SIG-M5 treated with dmso at 0.1 percent for 504 hours (cell line): ENCODE measurements at regions not wholly inside any gene's neighbourhood (a gene's known extent, or its start where the extent isn't known, plus 50 kb on each side); places are given as distances from the start of the nearest gene placed in this dataset.
A peak's percentile ranks its signal among the peaks of the same experiment; 100 is the strongest.

Source experiments
- DNase-seq: peaks from one replicate; lab custom pipeline; 2025; ENCODE audit not compliant: unreplicated experiment; lab: John Stamatoyannopoulos, UW

DNA sequence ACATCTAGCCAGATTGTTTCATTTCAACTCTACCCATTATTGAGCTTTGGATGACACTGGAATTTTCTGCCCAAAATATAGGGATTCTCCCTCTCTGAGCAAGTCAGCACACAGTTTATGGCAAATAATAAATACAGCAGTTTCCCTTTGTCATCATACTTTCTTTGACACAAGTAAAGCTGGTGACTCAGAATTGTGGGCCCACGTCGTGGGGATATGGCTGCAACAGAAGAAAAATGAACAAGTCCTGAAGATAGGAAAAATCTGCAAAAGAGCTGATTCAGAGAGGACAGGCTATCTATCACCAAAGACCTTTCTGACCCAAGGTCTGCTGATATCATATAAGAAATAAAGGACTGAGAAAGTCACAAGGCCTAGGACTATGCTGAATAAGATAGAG lies 236.3 kb upstream of the ZC3H12C start:
- DNase-seq, result no peak

DNA sequence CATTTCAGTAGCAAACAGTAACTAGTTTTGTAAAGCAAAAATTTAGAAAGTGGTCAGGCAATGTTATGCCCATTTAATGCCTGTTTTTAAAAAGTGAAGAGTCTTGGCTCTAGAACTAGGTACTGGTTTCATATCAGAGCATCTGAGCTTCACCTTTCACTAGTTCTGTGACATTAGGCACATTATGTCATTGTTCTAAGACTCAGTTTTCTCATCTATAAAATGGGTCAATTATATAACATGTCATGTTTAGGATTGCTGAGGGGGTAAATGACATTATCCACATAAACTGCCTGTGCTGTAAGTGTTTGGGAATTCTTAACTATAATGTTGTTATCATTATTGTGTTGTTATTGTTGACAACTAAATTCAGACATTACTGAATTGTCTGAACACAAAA lies 235.6 kb upstream of the ZC3H12C start:
- DNase-seq, result no peak

DNA sequence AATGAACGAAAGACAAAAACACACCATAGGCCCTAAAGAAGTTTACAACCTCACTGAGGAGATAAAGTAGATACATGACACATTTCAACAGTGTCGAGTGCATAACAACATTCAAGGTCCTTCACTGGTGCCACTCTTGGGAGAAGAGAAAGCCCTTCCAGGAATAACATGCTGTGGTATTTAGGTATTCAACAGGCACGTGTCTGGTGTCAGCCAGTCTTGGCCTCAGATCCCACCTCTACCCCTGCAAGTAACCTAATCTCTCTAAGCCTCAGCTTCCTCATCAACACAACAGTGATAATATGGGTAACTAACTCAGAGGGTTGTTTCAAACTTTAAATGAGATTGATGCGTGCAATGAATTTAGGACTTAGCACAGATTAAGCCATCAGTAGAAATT lies 235.0 kb upstream of the ZC3H12C start:
- no peak for DNase-seq

DNA sequence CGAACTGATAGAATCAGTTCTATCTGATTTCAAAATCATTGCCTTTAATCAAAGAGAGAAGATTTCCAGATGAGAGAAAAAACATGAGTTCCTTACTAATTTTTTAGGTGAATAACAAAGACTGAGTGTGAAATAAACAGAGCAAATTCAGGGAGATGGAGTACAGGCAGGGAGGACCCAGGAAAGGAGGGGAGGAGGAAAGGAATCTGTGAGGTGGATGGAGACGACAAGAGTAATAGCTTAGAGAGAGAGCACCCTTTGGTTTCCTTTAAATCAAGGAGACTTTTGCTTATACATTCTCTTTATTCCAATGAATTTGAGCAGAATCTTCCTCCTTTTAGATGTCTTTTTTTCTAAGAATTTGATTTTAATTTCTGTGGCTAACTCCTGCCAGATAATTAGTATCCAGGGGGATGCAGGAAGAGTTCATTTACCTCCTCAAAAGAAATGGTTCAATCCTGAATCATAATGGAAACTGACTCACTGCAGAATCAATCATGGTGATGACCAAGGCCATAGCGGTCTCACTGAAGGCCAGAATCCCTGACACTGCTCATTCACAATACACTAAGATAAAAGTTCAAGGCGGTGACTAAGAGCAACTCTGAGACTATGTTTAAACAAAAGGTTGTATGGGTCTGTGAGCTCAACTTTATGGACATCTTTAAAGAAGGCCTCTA lies 234.0 kb upstream of the ZC3H12C start:
- no peak for DNase-seq

DNA sequence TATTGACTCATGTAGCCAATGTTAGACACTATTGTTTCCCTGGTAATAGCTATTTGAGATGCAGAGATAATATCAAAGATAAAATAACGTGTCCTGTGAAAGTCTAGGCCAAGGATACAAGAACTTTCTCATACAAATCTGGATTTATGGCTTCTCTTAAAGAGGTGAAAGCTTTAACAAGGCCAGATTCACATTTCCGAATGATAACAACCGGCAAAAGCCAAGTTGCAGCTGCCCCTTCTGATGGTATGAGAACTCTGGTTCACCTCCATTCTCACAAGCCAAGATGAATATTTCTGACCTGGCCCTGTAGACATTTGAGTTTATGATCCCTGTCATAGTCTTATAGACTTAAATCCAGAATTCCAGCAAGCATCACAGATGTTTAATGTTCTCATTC lies 230.4 kb upstream of the ZC3H12C start:
- DNase-seq, result no peak

DNA sequence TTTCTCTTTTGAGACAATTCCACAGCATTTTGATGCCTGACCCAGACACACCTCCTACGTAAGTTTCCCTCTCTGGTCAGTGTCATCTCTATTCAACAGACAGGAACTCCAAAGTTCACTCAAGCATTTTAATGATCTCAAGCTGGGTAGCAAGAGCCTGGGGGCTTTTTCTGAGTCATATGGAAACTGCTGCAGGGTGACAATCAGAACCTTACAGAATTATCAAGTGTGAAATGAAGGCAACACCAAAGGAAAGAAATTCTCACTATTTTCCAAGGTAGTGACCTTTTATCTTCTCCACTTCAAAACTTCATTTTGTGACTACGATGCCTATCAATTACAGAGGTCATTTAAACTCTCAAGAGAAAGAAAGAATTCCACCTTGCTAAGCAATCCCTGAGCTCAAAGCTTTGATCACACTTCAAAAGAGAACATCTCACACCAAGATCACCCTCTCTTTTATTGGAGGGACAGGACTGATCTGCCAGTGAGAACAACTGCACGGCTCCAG lies 229.0 kb upstream of the ZC3H12C start:
- no peak for DNase-seq

DNA sequence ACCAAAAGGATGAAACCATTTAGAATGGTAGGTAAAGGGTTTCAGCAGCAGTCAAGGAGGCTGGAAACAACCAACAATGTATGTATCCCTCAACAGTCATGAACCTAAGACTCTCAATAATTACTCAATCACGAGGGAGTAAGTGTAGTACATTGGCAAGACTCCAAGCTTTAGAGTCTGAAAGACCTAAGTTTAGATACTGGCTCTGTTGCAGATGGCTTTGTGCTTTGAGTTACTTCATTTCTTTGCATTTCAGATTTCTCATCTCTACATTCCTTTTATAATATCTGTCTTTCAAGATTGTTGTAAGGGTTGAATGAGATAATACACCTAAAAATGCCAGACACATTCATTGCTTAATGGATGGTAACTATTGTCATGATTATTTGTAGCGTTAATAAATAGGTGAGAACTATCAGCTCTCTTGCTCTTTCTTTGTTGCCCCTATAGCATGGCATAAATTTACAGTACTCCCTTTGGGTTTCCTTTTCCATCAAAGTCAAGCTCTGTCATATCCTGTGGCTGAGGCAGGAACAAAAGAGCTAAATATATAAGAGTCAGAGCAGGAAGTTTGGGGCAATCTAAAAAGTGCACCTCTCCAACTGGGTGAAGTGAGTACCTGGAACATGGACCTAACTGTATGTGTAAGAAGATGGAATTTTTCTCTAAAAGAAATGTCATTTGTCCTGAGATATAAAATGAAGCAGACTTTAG lies 228.2 kb upstream of the ZC3H12C start:
- no peak for DNase-seq

DNA sequence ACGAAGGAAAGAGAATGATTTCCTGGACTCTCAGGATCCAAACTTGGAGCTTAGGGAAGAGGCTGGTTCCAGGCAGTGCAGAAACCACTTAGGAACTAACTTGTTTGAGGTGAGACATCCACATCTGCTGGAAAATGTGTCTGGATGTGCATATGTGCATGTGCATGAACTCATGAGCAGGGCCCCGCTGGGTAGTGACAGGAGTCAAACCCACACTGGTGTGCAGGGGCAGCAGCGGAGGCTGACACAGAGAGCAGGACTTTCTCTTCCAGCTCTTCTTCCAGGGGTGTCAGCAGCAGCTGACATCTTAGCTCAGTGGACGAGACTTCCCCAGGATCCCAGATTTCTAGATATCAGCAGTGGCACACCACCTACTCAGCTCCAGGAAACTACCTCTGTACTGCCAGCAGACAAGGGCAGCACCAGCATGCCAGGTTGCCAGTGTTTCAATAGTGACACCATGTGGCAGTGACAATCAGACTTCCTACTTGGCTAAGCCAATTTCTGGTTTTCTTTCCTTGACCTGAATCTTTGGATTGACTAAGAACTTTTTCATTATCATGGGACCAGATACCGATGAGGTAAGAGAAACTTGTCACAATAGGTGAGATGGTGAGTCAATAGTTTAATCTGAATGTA lies 227.5 kb upstream of the ZC3H12C start:
- DNase-seq, result no peak

DNA sequence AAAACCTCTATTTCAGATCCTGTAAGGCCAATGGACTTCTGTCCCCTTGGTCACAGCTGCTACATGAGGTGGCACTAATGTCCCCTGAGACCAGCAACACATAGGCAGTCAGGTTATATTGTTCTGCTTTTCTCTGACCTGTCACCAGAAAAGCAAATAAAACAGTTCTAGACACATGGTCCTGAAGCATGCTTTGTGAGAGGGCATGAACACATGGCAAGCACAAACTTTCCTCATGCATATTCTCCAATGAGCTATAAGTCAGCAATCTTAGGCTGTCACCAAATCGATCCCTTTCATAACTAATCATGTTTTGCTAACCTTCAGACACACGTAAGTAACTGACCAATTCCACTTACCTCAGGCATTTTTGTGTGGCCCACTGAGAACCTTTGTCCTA lies 225.4 kb upstream of the ZC3H12C start:
- no peak for DNase-seq

DNA sequence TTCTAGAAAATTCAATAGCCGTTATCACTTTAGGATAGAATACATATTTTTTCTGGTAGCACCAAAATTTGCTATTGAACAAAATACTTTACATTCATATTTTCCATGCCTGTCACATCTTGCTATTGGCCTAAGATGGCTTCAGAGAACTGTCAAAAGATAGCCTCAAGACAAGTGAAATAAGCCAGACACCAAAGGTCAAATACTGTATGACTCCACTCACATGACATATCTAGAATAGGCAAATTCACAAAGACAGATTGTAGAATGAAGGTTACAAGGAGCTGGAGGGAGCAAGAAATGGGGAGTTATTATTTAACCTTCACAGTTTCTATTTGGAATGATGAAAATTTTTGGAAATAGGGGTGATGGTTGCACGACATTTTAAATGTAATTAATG lies 223.7 kb upstream of the ZC3H12C start:
- DNase-seq, result no peak

DNA sequence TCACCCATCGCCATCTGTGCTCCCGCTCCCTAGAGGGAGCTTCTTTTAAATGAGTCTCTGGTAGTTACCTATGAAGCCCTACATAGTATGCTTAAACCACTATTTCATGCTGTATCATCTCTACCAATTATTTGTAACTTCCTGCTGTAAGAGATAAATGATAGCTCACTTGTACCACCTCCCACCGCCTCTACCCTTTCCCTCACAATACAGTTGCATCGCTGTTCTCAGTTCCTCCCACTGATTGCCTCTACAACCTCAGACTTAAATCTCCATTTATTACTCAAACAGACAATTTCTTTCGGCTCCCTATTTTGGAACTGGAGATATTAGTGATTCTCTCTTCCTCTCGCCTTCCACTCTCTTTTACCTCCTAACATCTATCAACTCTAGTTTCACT lies 222.9 kb upstream of the ZC3H12C start:
- DNase-seq, result no peak

DNA sequence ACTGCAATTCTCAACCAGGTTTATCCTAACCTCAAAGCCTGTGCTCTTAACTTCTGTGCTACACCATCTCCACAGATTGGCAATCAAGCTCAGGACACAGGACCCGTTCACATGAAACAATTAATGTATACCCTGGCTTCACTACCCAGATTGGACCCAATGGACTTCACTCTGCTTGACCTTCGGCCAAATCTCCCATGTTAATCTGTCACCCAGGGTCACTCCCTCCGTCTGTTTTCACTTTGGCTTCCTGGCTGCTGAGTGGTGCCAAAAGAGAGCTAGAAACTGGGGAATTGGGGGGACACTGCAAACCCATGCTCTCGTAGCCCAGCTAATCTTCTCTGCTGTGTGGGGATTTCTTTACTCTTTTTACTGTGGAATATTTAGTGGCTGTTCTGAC lies 216.1 kb upstream of the ZC3H12C start:
- no peak for DNase-seq

DNA sequence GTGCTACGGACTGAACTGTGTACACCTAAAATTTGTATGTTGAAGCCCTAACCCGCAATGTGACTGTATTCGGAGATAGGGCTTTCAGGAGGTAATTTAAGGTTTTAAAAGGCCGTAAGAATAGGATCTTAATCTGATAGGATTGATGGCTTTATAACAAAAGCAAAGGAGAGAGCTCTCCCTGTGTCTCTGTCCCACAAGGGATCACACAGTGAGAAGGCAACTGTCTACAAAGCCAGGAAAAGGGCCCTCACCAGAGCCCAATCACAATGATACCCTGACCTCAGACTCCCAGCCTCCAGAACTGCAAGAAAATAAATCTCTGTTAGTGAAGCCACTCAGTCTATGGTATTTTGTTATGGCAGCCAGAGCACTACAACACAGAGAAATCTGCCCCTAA lies 208.7 kb upstream of the ZC3H12C start:
- no peak for DNase-seq

DNA sequence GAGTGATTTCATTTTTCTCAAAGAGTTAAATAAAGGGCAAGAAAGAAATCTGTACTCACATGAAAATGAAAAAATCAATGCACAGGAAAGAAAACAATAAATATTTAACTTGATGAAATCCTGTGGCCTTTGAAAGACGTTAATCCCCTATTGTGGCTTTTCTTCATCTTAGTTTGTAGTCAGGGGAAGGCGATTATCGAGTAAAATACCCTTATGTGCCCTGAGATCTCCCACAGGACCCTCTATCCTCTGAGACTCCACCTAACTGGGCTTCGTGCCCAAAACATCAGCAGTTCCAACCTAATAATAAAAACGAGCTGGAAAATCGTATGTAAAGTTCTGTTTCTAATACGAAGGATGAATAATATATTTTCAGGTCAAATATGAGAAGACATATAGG lies 208.2 kb upstream of the ZC3H12C start:
- DNase-seq, result no peak

DNA sequence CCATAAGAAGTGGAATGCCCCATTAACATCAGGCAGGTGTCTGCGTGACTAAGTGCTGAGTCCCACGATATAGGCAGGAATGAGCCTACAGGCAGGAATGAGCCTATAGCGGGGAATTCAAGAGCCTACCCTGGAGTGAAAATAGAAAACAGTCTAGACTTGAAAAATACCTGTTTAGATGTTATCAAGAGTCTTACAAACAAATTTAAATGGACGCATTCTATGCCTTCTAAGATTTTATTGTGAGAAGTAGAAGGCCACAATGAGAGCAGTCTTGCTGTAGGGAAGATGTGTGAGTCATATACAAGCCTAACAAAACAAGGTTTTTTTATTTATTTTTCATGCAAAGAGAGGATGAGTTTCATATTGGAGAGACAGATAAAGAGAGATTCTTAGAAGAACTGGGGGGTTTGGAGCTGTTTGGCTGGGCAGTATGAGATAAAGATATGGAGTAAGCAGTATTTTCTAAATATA lies 200.8 kb upstream of the ZC3H12C start:
- DNase-seq, result no peak

DNA sequence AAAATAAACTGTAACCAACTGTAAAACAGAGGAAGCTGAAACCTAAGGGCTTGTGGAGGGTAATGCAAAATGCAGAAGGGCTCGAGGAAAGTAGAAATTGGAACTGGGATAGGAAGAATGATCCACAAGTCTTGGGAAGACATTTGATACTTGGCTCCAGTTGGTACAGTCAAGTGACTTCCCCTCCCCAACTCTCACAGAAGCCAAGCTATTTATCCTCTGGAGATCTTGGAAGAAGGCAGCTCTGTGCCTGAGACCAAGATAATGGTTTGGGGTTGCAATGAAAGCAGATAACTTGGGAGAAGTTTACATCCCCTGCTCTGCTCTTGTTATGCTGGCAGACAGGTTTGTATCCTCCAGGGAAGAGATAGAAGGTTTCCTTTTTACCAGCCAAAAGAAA lies 198.9 kb upstream of the ZC3H12C start:
- no peak for DNase-seq

DNA sequence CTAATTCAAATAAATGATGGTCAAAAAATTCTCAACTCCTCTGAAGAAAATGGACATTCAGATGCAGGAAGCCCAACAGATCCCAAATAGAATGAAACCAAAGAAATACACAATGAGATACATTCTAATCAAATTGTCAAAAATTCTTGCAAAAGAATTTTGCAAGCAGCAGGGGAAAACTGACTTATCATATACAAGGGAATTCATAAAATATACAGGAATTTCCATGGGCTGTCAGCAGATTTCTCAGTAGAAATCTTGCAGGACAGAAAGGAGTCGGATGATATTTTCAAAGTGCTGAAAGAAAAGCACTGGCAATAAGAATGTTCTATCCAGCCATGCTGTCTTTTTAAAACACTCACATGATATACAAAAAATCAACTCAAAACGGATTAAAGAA lies 194.6 kb upstream of the ZC3H12C start:
- DNase-seq, result no peak

DNA sequence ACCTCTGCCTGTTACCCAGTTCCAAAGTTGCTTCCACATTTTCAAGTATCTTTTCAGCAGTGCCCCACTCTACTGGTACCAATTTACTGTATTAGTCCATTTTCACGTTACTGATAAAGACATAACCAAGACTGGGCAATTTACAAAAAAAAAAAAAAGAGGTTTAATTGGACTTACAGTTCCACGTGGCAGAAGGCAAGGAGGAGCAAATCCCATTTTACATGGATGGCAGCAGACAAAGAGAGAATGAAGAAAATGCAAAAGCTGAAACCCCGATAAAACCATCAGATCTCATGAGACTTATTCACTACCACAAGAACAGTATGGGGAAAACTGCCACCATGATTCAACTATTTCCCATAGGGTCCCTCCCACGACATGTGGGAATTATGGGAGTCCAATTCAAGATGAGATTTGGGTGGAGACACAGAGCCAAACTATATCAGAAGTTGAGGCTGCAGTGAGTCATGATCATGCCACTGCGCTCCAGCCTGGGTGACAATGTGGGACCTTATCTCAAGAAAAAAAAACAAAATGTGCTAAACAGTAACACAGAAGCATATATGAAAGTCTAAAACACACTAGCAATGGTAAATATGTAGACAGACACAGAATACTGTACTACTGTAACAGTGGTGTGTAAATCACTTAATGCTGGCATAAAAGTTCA lies 190.3 kb upstream of the ZC3H12C start:
- no peak for DNase-seq

DNA sequence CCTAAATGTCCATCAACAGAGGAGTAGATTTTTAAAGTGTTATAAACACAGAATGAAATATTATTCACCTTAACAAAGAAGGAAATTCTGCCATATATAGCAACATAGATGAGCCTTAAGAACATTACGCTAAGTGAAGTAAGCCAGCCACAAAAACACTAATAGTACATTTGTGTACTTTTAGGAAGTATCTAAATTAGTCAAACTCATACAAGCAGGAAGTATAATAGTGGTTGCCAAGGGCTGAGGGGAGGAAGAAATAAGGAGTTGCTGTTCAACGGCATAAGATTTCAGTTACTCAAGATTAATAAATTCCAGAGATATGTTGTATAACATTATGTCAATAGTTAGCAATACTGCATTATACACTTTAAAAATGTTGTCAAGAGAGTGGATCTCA lies 181.7 kb upstream of the ZC3H12C start:
- no peak for DNase-seq

DNA sequence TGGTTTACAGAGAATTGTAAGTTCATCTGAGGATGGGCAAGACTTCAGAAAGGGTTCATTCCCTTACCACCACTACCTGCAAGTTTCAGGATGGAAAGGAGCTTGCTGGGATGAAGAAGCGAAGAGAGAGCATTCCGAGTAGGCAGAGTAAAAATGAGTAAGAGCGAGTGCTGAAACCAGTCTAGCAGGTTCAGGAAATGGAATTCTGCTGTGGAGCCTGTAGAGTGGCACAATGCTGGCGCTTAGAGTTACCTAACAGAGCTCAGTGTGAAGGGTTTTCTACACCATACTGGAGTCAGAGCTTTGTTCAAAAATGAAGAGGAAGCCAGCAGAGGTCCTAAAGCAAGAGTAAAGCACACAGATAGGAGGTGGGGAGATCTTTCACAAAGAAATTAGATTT lies 179.2 kb upstream of the ZC3H12C start:
- peak; percentile 2 for DNase-seq

DNA sequence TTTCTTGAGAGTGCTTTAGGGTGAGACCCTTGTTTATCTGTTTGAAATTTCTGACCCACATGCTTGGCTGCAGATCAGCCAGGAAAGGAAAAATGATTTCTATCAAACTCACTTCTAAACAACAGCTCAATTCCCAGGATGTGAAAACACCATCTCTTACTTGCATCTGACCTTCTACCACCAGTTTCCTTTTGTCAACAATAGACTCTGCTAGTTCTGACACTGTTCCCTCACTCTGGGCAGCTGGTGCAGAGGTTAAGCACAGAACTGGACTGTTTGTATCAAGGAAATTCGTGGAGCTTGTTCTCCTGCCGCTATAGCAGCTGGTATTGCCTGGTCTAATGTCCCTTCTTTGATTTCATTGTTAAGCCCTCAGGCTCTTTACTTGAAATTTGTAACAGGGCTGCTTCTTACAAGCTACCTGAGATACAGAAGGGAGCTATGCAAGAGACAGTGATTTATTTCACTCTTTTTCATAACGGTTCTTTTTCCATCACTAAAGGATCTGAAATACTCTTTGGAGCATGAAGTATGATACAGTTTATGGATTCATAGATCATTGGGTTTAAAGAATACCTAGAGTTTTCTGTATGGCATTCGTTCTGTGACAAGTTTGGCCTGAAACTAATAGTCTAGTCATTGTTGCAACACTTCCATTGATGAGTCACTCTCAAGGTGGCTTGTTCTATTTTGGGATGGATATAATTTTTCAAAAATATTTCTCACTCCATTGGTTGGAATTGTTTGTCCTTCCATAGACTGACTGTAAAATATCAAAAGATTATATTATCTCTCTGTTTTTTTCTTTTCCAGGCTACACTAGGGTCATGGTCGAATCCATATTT lies 178.2 kb upstream of the ZC3H12C start:
- no peak for DNase-seq
